HuH-7 (cell line): ENCODE measurements at regions not wholly inside any gene's neighbourhood (a gene's known extent, or its start where the extent isn't known, plus 50 kb on each side); places are given as distances from the start of the nearest gene placed in this dataset.
A peak's percentile ranks its signal among the peaks of the same experiment; 100 is the strongest.
"Not testable (repeated sequence)": the region's sequence is repeated elsewhere in the genome, so short reads cannot be mapped to it uniquely, and the experiment has no call there.

Source experiments
- DNase-seq: peaks from one replicate; pipeline ENCODE4 v3.0.0; 2011; ENCODE audit warnings: low spot score

GRCh38 chr2:122020377-122020776 is 264.9 kb downstream of the TSN start:
- DNase-seq, result no peak

- no peak for DNase-seq
Measured at GRCh38 chr2:122021941-122022340, 266.5 kb downstream of the TSN start.

GRCh38 chr2:122022531-122022930 is 267.1 kb downstream of the TSN start:
- DNase-seq, result no peak

GRCh38 chr2:122023059-122023864 is 267.8 kb downstream of the TSN start:
- no peak for DNase-seq

GRCh38 chr2:122027510-122028217 is 272.2 kb downstream of the TSN start:
- no peak for DNase-seq

GRCh38 chr2:122028371-122029100 is 273.1 kb downstream of the TSN start:
- DNase-seq, result no peak

- DNase-seq, result no peak
Measured at GRCh38 chr2:122029456-122029855, 274.0 kb downstream of the TSN start.

- DNase-seq, result no peak
Measured at GRCh38 chr2:122029945-122030344, 274.5 kb downstream of the TSN start.

- no peak for DNase-seq
Measured at GRCh38 chr2:122031544-122032263, 276.3 kb downstream of the TSN start.

GRCh38 chr2:122032264-122032645 is 276.8 kb downstream of the TSN start:
- no peak for DNase-seq

- DNase-seq, result no peak
Measured at GRCh38 chr2:122033778-122034177, 278.3 kb downstream of the TSN start.

- no peak for DNase-seq
Measured at GRCh38 chr2:122034344-122034743, 278.9 kb downstream of the TSN start.

GRCh38 chr2:122034777-122035176 is 279.3 kb downstream of the TSN start:
- no peak for DNase-seq

- not testable (repeated sequence) for DNase-seq
Measured at GRCh38 chr2:122038816-122039215, 283.4 kb downstream of the TSN start.

GRCh38 chr2:122041455-122041854 is 286.0 kb downstream of the TSN start:
- DNase-seq, result no peak

- not testable (repeated sequence) for DNase-seq
Measured at GRCh38 chr2:122051659-122052058, 296.2 kb downstream of the TSN start.

- no peak for DNase-seq
Measured at GRCh38 chr2:122055521-122055931, 300.1 kb downstream of the TSN start.

- peak; percentile 28 for DNase-seq
Measured at GRCh38 chr2:122056853-122057252, 301.4 kb downstream of the TSN start.

GRCh38 chr2:122061206-122061605 is 305.8 kb downstream of the TSN start:
- DNase-seq, result no peak

- no peak for DNase-seq
Measured at GRCh38 chr2:122061831-122062230, 306.4 kb downstream of the TSN start.

GRCh38 chr2:122062506-122062905 is 307.1 kb downstream of the TSN start:
- no peak for DNase-seq

- no peak for DNase-seq
Measured at GRCh38 chr2:122063716-122064115, 308.3 kb downstream of the TSN start.
